Hepatic stellate cell (primary cell): ENCODE measurements at regions not wholly inside any gene's neighbourhood (a gene's known extent, or its start where the extent isn't known, plus 50 kb on each side); places are given as distances from the start of the nearest gene placed in this dataset.

ENCODE experiments used
- DNase-seq: peaks from one replicate; pipeline ENCODE4 v3.0.0; 2011; ENCODE audit warnings: low spot score

- no peak for DNase-seq
Observed at GRCh38 chr6:74765486-74765885, 440.4 kb downstream of the COL12A1 start.

- no peak for DNase-seq
Observed at GRCh38 chr6:74764486-74764885, 441.4 kb downstream of the COL12A1 start.

- no peak for DNase-seq
Observed at GRCh38 chr6:74762841-74763240, 443.0 kb downstream of the COL12A1 start.

- no peak for DNase-seq
Observed at GRCh38 chr6:74757813-74758212, 448.0 kb downstream of the COL12A1 start.

GRCh38 chr6:74756923-74757322 lies 448.9 kb downstream of the COL12A1 start:
- no peak for DNase-seq

- DNase-seq = no peak
Observed at GRCh38 chr6:74755778-74756177, 450.1 kb downstream of the COL12A1 start.

- no peak for DNase-seq
Observed at GRCh38 chr6:74755196-74755595, 450.7 kb downstream of the COL12A1 start.

GRCh38 chr6:74753883-74754600 lies 451.8 kb downstream of the COL12A1 start:
- DNase-seq = no peak

- no peak for DNase-seq
Observed at GRCh38 chr6:74752303-74752702, 453.6 kb downstream of the COL12A1 start.

GRCh38 chr6:74750826-74751225 lies 455.0 kb downstream of the COL12A1 start:
- DNase-seq = no peak

GRCh38 chr6:74749211-74750147 lies 456.4 kb downstream of the COL12A1 start:
- DNase-seq = peak; percentile 12

- DNase-seq = no peak
Observed at GRCh38 chr6:74745670-74746069, 460.2 kb downstream of the COL12A1 start.

GRCh38 chr6:74742793-74743508 lies 462.9 kb downstream of the COL12A1 start:
- DNase-seq = no peak

- no peak for DNase-seq
Observed at GRCh38 chr6:74741646-74742045, 464.2 kb downstream of the COL12A1 start.

GRCh38 chr6:74735304-74735703 lies 470.5 kb downstream of the COL12A1 start:
- peak; percentile 6 for DNase-seq

GRCh38 chr6:74734901-74735300 lies 471.0 kb downstream of the COL12A1 start:
- DNase-seq = no peak

- DNase-seq = no peak
Observed at GRCh38 chr6:74733830-74734620, 471.8 kb downstream of the COL12A1 start.

GRCh38 chr6:74731931-74732330 lies 473.9 kb downstream of the COL12A1 start:
- DNase-seq = no peak

GRCh38 chr6:74731204-74731603 lies 474.6 kb downstream of the COL12A1 start:
- DNase-seq = no peak

- no peak for DNase-seq
Observed at GRCh38 chr6:74720923-74721322, 484.9 kb downstream of the COL12A1 start.

GRCh38 chr6:74717591-74717990 lies 488.3 kb downstream of the COL12A1 start:
- DNase-seq = no peak
